Stimulated activated naive B cell treated with anti-CD40 and anti-IgM and Interleukin-4, amounts not matched to agents 10 μg/mL and 1 μg/mL and 100 μg/mL, for 72 hours (primary cell): ENCODE measurements at regions not wholly inside any gene's neighbourhood (a gene's known extent, or its start where the extent isn't known, plus 50 kb on each side); places are given as distances from the start of the nearest gene placed in this dataset.
A peak's percentile ranks its signal among the peaks of the same experiment; 100 is the strongest.

Experiments used
- ATAC-seq, 2 donors: fragments of 150-1000 bp; cut with Tn5 transposase; replicated peaks; 2 replicates each; pipeline ENCODE4 v1.10.0; 2021; ENCODE audit warnings: moderate library complexity in 1 of 2
- DNase-seq: peaks from one replicate; pipeline ENCODE4 v3.0.0; 2021
- H3K27ac Mint-ChIP-seq: one replicate; pipeline ENCODE4 v1.8.0; 2022; ENCODE audit warnings: mild to moderate bottlenecking, mixed read lengths
- H3K27me3 Mint-ChIP-seq, 2 donors: one replicate each; pipeline ENCODE4 v1.8.0; 2022; ENCODE audit warnings: mixed read lengths in 2 of 2
- H3K36me3 Mint-ChIP-seq, 2 donors: one replicate each; pipeline ENCODE4 v1.8.0; 2022; ENCODE audit warnings: mixed read lengths in 2 of 2, mild to moderate bottlenecking in 1 of 2
- H3K4me1 Mint-ChIP-seq, 2 donors: one replicate each; pipeline ENCODE4 v1.8.0; 2022; ENCODE audit warnings: mixed read lengths in 2 of 2, mild to moderate bottlenecking in 1 of 2
- H3K4me3 Mint-ChIP-seq, 2 donors: one replicate each; pipeline ENCODE4 v1.8.0; 2022; ENCODE audit warnings: mild to moderate bottlenecking in 2 of 2, mixed read lengths in 2 of 2, moderate library complexity in 1 of 2
- H3K9me3 Mint-ChIP-seq, 2 donors: one replicate each; pipeline ENCODE4 v1.8.0; 2022; ENCODE audit warnings: mixed read lengths in 2 of 2, mild to moderate bottlenecking in 1 of 2

- peaks cover 0 to 7% of the 10 kb centered on the region in 2 donors for H3K27me3 Mint-ChIP-seq
- DNase-seq (no peak), ATAC-seq (no peak)
- no peaks in the 10 kb centered on the region for H3K36me3 Mint-ChIP-seq
- no peaks in the 10 kb centered on the region for H3K4me1 Mint-ChIP-seq
- H3K9me3 Mint-ChIP-seq: no peaks in the 10 kb centered on the region
- no peak overlapping the region for H3K4me3 Mint-ChIP-seq
- H3K27ac Mint-ChIP-seq: no peak overlapping the region
These were observed 163.1 kb upstream of the USP25 start for GRCh38 chr21:15566703-15567102.

DNA sequence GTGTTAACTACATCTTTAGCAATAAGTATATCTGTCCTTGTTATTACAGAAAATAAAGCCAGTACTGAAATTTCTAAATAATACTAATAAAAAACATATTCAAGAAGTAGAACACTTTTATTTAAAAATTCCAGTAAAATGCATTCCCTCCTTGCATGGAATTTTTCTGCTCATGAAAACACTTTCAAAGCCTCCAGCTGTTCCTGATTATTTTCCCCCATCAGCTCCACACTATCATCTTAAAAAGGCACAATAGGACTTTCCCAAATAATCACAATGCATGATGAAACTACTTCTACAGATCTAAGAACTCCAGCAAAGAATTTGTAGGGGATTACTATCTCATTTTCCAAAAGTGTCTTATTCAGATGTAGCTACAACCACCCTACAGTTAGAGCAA, 162.6 kb upstream of the USP25 start:
- Mint-ChIP-seq H3K27me3 (peaks cover 0 to 7% of the 10 kb centered on the region in 2 donors), H3K4me3 (no peak overlapping the region), H3K36me3 (no peaks in the 10 kb centered on the region), H3K27ac (no peak overlapping the region), H3K9me3 (no peaks in the 10 kb centered on the region), H3K4me1 (no peaks in the 10 kb centered on the region)
- no peak for ATAC-seq
- DNase-seq: no peak

DNA sequence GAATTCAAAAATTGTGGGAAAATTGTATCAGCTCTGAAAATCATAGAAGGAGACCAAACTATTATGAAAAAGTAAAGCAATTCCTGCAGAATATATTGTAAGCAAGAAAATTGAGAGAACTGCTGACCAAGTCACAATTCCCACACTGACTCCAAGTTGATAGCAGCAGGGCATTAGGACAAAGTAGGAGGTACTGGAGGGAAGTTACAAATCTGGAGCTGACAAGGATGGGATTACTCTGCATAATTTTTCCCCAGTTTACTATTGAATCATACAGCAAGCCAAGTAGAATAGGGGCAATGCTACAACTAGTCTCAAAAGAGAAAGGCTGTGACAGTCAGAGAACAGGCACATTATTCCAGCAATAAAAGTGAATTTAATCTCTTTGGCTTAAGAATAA, 161.3 kb upstream of the USP25 start:
- no peaks in the 10 kb centered on the region for H3K4me1 Mint-ChIP-seq
- no peaks in the 10 kb centered on the region for H3K36me3 Mint-ChIP-seq
- no peaks in the 10 kb centered on the region for H3K9me3 Mint-ChIP-seq
- H3K4me3 Mint-ChIP-seq: no peak overlapping the region
- ATAC-seq (no peak), DNase-seq (no peak)
- no peak overlapping the region for H3K27ac Mint-ChIP-seq
- peaks cover 0 to 7% of the 10 kb centered on the region in 2 donors for H3K27me3 Mint-ChIP-seq

DNA sequence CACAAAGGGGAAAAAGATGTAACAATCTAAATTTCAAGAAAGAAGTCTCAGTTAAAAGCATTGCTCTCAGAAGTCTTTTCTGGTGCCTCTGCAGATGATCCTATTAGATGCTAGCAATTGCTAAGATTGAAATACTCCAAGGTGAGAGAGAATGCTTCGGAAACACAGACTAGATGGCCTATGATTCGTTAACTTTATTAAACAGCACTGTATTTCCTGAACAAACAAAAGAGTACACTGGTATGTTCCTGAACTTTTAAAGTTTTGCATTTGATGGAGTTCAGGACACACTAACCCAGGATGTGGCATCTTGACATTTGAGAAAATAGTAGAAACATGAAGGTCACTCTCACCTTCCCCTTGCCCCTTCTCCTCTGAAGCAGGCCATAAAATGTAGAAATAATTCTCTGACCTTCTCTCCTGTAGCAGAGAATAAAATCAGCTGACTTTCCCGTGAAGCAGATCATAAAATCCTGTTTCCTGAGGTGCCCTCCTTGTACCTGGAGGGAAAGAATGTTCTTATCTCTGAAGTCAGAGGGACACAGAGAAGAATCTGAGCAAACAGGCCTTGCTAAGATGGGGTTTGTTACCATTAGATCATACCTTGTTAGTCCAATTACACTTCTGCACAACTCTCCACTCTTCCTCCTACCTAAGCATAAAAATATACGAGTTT, 142.9 kb upstream of the USP25 start:
- Mint-ChIP-seq H3K27ac (no peak overlapping the region), H3K9me3 (peaks cover 0 to 2% of the 10 kb centered on the region in 2 donors), H3K4me1 (no peaks in the 10 kb centered on the region), H3K27me3 (peaks cover 0 to 3% of the 10 kb centered on the region in 2 donors), H3K4me3 (no peak overlapping the region), H3K36me3 (no peaks in the 10 kb centered on the region)
- DNase-seq: no peak
- no peak for ATAC-seq

GRCh38 chr21:15592271-15592860, 137.4 kb upstream of the USP25 start:
- Mint-ChIP-seq H3K4me3 (no peak overlapping the region), H3K27ac (no peak overlapping the region), H3K9me3 (no peaks in the 10 kb centered on the region), H3K27me3 (peaks cover 3 to 7% of the 10 kb centered on the region in 2 donors), H3K4me1 (no peaks in the 10 kb centered on the region), H3K36me3 (no peaks in the 10 kb centered on the region)
- DNase-seq (no peak), ATAC-seq (peak in 1 of 2 donors; percentile 41)

DNA sequence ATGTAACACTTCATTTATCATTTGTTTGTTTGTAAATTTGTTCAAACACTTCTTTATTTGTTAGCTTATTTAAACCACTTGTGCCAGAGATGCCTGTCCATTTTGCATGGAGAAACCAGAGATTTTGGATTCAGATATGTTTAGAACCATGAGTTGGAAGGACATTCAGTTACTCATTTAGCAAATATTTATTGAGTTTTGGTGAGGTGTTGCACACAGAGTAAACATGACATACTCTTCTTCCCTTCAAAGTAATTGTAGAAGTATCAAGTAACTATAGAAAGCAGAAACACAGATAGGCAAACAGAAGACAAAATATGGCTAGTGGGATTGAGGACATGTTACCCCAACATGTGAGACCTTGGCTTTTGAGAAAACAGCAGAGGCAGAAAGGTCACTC, 136.8 kb upstream of the USP25 start:
- ATAC-seq (no peak), DNase-seq (no peak)
- H3K4me1 Mint-ChIP-seq: no peaks in the 10 kb centered on the region
- H3K4me3 Mint-ChIP-seq: no peak overlapping the region
- peaks cover 3 to 7% of the 10 kb centered on the region in 2 donors for H3K27me3 Mint-ChIP-seq
- no peaks in the 10 kb centered on the region for H3K9me3 Mint-ChIP-seq
- no peak overlapping the region for H3K27ac Mint-ChIP-seq
- no peaks in the 10 kb centered on the region for H3K36me3 Mint-ChIP-seq

GRCh38 chr21:15601390-15601789, 128.4 kb upstream of the USP25 start:
- no peaks in the 10 kb centered on the region for H3K36me3 Mint-ChIP-seq
- DNase-seq (no peak), ATAC-seq (no peak)
- no peaks in the 10 kb centered on the region for H3K4me1 Mint-ChIP-seq
- peaks cover 6 to 7% of the 10 kb centered on the region in 2 donors for H3K27me3 Mint-ChIP-seq
- H3K4me3 Mint-ChIP-seq: no peak overlapping the region
- H3K9me3 Mint-ChIP-seq: no peaks in the 10 kb centered on the region
- no peak overlapping the region for H3K27ac Mint-ChIP-seq

DNA sequence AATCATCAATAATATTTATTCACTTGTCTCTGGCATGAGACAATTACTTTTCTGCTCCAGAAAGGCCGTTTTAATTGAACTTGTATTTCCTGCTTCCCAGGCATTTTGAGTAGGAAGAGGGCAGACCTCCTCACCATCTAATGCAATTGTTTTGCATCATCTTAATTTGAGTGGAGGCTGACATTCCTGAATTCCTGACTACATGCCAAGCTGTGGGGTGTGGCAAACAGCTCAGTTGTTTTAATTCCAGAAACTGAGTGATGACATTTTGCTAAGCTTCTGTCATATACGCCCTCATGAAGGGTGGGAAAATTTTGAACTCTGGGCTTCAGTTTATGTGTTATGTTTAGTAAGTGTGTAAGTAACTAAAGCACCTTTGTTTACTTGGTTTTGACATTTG, 125.4 kb upstream of the USP25 start:
- no peak overlapping the region for H3K4me3 Mint-ChIP-seq
- peaks cover 6 to 11% of the 10 kb centered on the region in 2 donors for H3K27me3 Mint-ChIP-seq
- no peak for DNase-seq
- H3K9me3 Mint-ChIP-seq: no peaks in the 10 kb centered on the region
- no peak for ATAC-seq
- no peaks in the 10 kb centered on the region for H3K36me3 Mint-ChIP-seq
- no peaks in the 10 kb centered on the region for H3K4me1 Mint-ChIP-seq
- no peak overlapping the region for H3K27ac Mint-ChIP-seq

DNA sequence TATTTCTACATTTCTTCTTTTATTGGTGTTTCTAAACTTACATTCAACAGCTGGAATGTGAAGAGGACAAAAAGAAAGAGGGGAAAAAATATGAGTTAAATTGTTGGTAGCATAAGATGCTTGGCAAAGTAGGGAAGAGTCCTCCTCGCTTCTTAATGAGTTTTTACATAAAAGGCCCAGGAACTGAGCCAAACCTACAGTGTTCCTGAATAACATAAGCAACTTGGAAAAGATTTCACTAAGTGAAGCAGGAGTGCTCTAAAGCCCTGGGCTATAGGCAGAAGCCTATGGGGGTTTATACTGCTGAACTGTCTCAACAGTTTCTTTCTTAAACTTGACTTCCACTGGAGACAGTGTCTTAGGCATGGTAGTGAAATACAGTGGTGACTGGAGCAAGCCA, 115.0 kb upstream of the USP25 start:
- Mint-ChIP-seq H3K27me3 (peaks cover 0 to 5% of the 10 kb centered on the region in 2 donors), H3K27ac (no peak overlapping the region), H3K36me3 (no peaks in the 10 kb centered on the region), H3K4me1 (no peaks in the 10 kb centered on the region), H3K4me3 (no peak overlapping the region), H3K9me3 (no peaks in the 10 kb centered on the region)
- DNase-seq (no peak), ATAC-seq (no peak)

GRCh38 chr21:15616864-15617574, 112.8 kb upstream of the USP25 start:
- H3K36me3 Mint-ChIP-seq: no peaks in the 10 kb centered on the region
- H3K9me3 Mint-ChIP-seq: no peaks in the 10 kb centered on the region
- H3K4me1 Mint-ChIP-seq: no peaks in the 10 kb centered on the region
- H3K27me3 Mint-ChIP-seq: peaks cover 0 to 5% of the 10 kb centered on the region in 2 donors
- ATAC-seq: no peak
- H3K27ac Mint-ChIP-seq: no peak overlapping the region
- H3K4me3 Mint-ChIP-seq: no peak overlapping the region
- no peak for DNase-seq

DNA sequence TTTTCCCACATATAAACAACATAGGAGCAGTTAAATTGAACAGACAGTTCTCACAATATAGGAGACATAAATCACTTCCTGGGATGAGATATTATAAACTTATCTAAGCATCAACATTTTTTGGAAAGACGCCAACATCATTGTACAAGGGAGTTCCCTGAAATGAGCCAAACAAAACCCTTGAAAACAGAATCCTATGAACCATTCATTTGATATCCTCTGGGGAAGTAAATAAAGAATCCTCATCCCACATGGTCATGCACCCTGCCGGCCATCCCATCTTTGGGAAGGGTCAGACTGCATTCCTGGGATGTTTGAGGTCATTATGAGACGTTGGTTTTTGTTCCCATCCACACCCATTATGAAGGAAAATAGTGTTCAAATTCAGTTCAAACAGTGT, 111.8 kb upstream of the USP25 start:
- peaks cover 0 to 5% of the 10 kb centered on the region in 2 donors for H3K27me3 Mint-ChIP-seq
- DNase-seq (no peak), ATAC-seq (no peak)
- H3K4me1 Mint-ChIP-seq: no peaks in the 10 kb centered on the region
- H3K36me3 Mint-ChIP-seq: no peaks in the 10 kb centered on the region
- H3K27ac Mint-ChIP-seq: no peak overlapping the region
- H3K9me3 Mint-ChIP-seq: no peaks in the 10 kb centered on the region
- no peak overlapping the region for H3K4me3 Mint-ChIP-seq

DNA sequence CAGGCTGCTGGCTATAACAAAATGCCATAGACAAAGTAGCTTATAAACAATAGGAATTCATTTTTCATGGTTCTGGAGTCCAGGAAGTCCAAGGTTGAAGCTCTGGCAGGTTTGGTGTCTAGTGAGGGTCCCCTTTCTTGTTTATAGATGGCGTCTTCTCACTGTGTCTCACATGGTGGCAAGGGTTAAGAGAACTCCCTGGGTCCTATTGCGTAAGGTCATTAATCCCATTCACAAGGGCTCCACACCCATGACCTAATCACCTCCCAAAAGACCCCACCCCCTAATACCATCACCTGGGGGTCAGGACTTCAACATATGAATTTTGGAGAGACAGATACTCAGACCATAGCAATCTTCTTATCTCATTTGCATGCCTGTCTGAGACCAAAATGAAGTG, 108.9 kb upstream of the USP25 start:
- Mint-ChIP-seq H3K27ac (no peak overlapping the region), H3K4me1 (no peaks in the 10 kb centered on the region)

GRCh38 chr21:15624646-15625045, 105.1 kb upstream of the USP25 start:
- DNase-seq (no peak), ATAC-seq (no peak)
- Mint-ChIP-seq H3K36me3 (no peaks in the 10 kb centered on the region), H3K4me1 (no peaks in the 10 kb centered on the region), H3K4me3 (no peak overlapping the region), H3K9me3 (no peaks in the 10 kb centered on the region), H3K27ac (no peak overlapping the region), H3K27me3 (peaks cover 0 to 9% of the 10 kb centered on the region in 2 donors)

More for the DNA sequence above, 108.9 kb upstream of the USP25 start:
- ATAC-seq (no peak), DNase-seq (no peak)
- Mint-ChIP-seq H3K27me3 (peaks cover 5 to 9% of the 10 kb centered on the region in 2 donors), H3K4me3 (no peak overlapping the region), H3K36me3 (no peaks in the 10 kb centered on the region), H3K9me3 (no peaks in the 10 kb centered on the region)

DNA sequence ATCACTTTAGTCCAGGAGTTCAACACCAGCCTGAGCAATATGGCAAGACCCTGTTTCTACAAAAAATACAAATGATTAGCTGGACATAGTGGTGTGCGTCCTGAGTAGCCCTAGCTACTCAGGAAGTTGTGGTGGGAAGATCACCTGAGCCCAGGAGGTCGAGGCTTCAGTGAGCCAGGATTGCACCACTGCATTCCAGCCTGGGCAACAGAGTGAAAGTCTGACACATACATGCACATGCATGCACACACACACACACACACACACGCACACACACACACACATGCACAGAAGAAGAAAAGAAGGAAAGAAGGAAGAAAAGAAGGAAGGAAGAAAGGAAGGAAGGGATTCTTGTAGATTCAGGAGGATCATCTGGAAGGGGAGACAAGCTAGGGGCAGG, 104.4 kb upstream of the USP25 start:
- H3K4me1 Mint-ChIP-seq: no peaks in the 10 kb centered on the region
- no peak overlapping the region for H3K4me3 Mint-ChIP-seq
- no peaks in the 10 kb centered on the region for H3K9me3 Mint-ChIP-seq
- peaks cover 0 to 9% of the 10 kb centered on the region in 2 donors for H3K27me3 Mint-ChIP-seq
- ATAC-seq (no peak), DNase-seq (no peak)
- H3K36me3 Mint-ChIP-seq: no peaks in the 10 kb centered on the region
- no peak overlapping the region for H3K27ac Mint-ChIP-seq

DNA sequence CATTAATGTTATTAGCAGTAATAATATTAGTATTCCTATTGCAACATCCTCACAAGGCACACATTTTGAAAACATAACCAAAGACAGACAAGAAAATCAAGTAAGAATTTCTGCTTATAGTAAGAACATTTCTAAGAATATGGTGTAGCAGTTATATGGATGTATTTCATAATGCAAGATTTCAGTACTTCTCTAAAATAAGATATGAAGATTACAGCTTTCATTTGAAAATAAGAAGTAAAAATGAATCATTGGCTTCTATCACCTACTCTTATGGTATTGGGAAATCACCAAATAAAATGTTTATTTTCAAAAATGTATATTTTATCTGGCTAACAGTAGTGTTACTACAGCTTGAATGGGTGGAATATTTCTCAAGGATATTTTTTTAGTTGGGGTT, 103.8 kb upstream of the USP25 start:
- Mint-ChIP-seq H3K9me3 (no peaks in the 10 kb centered on the region), H3K4me3 (no peak overlapping the region), H3K27me3 (peaks cover 0 to 9% of the 10 kb centered on the region in 2 donors), H3K4me1 (no peaks in the 10 kb centered on the region), H3K36me3 (no peaks in the 10 kb centered on the region), H3K27ac (no peak overlapping the region)
- ATAC-seq: no peak
- DNase-seq: no peak
